A549 (cell line): ENCODE measurements at regions not wholly inside any gene's neighbourhood (a gene's known extent, or its start where the extent isn't known, plus 50 kb on each side); places are given as distances from the start of the nearest gene placed in this dataset.

Experiments
- ATAC-seq, 2 experiments: fragments of 200-7000 bp in 1 of 2; fragments of >200 bp in 1 of 2; cut with Nextera tagmentation in 1 of 2; cut with Tn5 transposase in 1 of 2; 3 replicates each; pipeline versions ENCODE4 v1.8.0 to v1.9.1; 2018 to 2020; ENCODE audit warnings: mild to moderate bottlenecking in 1 of 2, moderate library complexity in 1 of 2
- CTCF ChIA-PET: fragments of 300-600 bp; sonication (Branson Sonifier 250); formaldehyde crosslinking; extraction: SDS; loops from one replicate; lab custom pipeline; 2021; ENCODE audit warnings: antibody characterized with exemption, inconsistent platforms; lab: Yijun Ruan, JAX
- POLR2A ChIA-PET: fragments of 350-600 bp; formaldehyde crosslinking; extraction: SDS; loops from one replicate; lab custom pipeline; 2021; ENCODE audit warnings: antibody characterized with exemption, inconsistent platforms; lab: Yijun Ruan, JAX
- DNase-seq, 2 experiments: peaks; one replicate each; pipeline versions ENCODE4 v3.0.0 to v3.0.0-alpha.2; 2011 to 2016; ENCODE audit warnings: low read depth in 1 of 2, low spot score in 1 of 2
- FAIRE-seq: peaks from 2 replicates; lab custom pipeline; 2011; peaks lifted over from hg19 to GRCh38; lab: Jason Lieb, UNC
- H3K27ac ChIP-seq, 2 experiments: fragments of >200 bp; sonication (Bioruptor Twin); formaldehyde crosslinking; 3 replicates each; pipeline ENCODE4 v1.5.1; 2016 to 2017
- H3K4me1 ChIP-seq: fragments of >200 bp; sonication (Bioruptor Twin); formaldehyde crosslinking; 3 replicates; pipeline ENCODE4 v1.6.1; 2016
- H3K4me2 ChIP-seq: fragments of >200 bp; sonication (Bioruptor Twin); formaldehyde crosslinking; 3 replicates; pipeline ENCODE4 v1.6.1; 2016
- H3K4me3 ChIP-seq: fragments of >200 bp; sonication (Bioruptor Twin); formaldehyde crosslinking; 3 replicates; pipeline ENCODE4 v1.5.1; 2016
- H3K9me3 ChIP-seq: fragments of >200 bp; sonication (Bioruptor Twin); formaldehyde crosslinking; 3 replicates; pipeline ENCODE4 v1.6.1; 2016
- BHLHE40 ChIP-seq: IDR thresholded peaks from 2 replicates; pipeline ENCODE4 v1.6.1; 2012; ENCODE audit warnings: low read depth, low read length, inconsistent platforms
- CBX8 ChIP-seq: fragments of 200-600 bp; sonication (generic); IDR thresholded peaks from 2 replicates; pipeline ENCODE4 v1.6.1; 2016
- CEBPB ChIP-seq, 2 experiments: fragments of >200 bp in 1 of 2; sonication (Bioruptor Twin) in 1 of 2; formaldehyde crosslinking in 1 of 2; IDR thresholded peaks; 2 replicates each; pipeline ENCODE4 v1.6.1; 2012 to 2016
- CHD2 ChIP-seq: fragments of 150-350 bp; IDR thresholded peaks from 2 replicates; pipeline ENCODE4 v1.6.1; 2014; ENCODE audit warnings: low read length; ENCODE audit not compliant: partially characterized antibody
- CHD4 ChIP-seq: fragments of 200-600 bp; sonication (generic); IDR thresholded peaks from 2 replicates; pipeline ENCODE4 v1.6.1; 2016; ENCODE audit warnings: antibody characterized with exemption, mild to moderate bottlenecking, borderline replicate concordance
- EHMT2 ChIP-seq: fragments of 200-600 bp; sonication (generic); IDR thresholded peaks from 2 replicates; pipeline ENCODE4 v1.6.1; 2016; ENCODE audit warnings: antibody characterized with exemption, low read depth, mild to moderate bottlenecking, moderate library complexity
- GATA3 ChIP-seq: IDR thresholded peaks from 2 replicates; pipeline ENCODE4 v1.6.1; 2012; ENCODE audit warnings: borderline replicate concordance
- HEYL ChIP-seq: fragments of 250-450 bp; sonication (Bioruptor Pico); IDR thresholded peaks from 2 replicates; pipeline ENCODE4 v1.8.0; 2021; ENCODE audit warnings: mild to moderate bottlenecking, moderate library complexity
- HOXA7 ChIP-seq: fragments of 250-450 bp; sonication (Bioruptor Pico); IDR thresholded peaks from 2 replicates; pipeline ENCODE4 v1.5.0; 2020; ENCODE audit warnings: mild to moderate bottlenecking, moderate library complexity
- HOXB5 ChIP-seq: fragments of 250-450 bp; sonication (Bioruptor Pico); IDR thresholded peaks from 2 replicates; pipeline ENCODE4 v1.5.0; 2020; ENCODE audit warnings: mild to moderate bottlenecking, moderate library complexity
- JUNB ChIP-seq: fragments of >200 bp; sonication (Bioruptor Twin); formaldehyde crosslinking; IDR thresholded peaks from 2 replicates; pipeline ENCODE4 v1.6.1; 2016
- MAZ ChIP-seq: fragments of 150-350 bp; IDR thresholded peaks from 2 replicates; pipeline ENCODE4 v1.6.1; 2014; ENCODE audit warnings: antibody characterized with exemption, low read depth, low read length, borderline replicate concordance
- MYC ChIP-seq: IDR thresholded peaks from 2 replicates; pipeline ENCODE4 v1.6.1; 2012; ENCODE audit warnings: mild to moderate bottlenecking, inconsistent platforms, low read length, improper control_type of control experiment, borderline replicate concordance
- NFE2L2 ChIP-seq: fragments of 150-350 bp; conservative IDR thresholded peaks from 2 replicates; pipeline ENCODE4 v1.6.1; 2014; ENCODE audit warnings: low read length
- NR3C1 ChIP-seq: fragments of >200 bp; sonication (Bioruptor Twin); formaldehyde crosslinking; IDR thresholded peaks from 3 replicates; pipeline ENCODE4 v1.6.1; 2017
- PHF8 ChIP-seq: fragments of 200-600 bp; sonication (generic); IDR thresholded peaks from 2 replicates; pipeline ENCODE4 v1.6.1; 2016; ENCODE audit warnings: low read depth, mild to moderate bottlenecking, antibody characterized with exemption, moderate library complexity, borderline replicate concordance
- RARB ChIP-seq: fragments of 250-450 bp; sonication (Bioruptor Pico); IDR thresholded peaks from 2 replicates; pipeline ENCODE4 v1.8.0; 2021; ENCODE audit warnings: mild to moderate bottlenecking, moderate library complexity
- RFX5 ChIP-seq: fragments of 450-650 bp; IDR thresholded peaks from 2 replicates; pipeline ENCODE4 v1.7.1; 2014; ENCODE audit warnings: antibody characterized with exemption, mild to moderate bottlenecking, moderate library complexity
- SMC3 ChIP-seq: fragments of >200 bp; sonication (Bioruptor Twin); formaldehyde crosslinking; IDR thresholded peaks from 3 replicates; pipeline ENCODE4 v1.6.1; 2018; ENCODE audit warnings: inconsistent platforms
- SREBF2 ChIP-seq: fragments of 450-650 bp; IDR thresholded peaks from 2 replicates; pipeline ENCODE4 v1.6.1; 2014; ENCODE audit warnings: mild to moderate bottlenecking, moderate library complexity
- TP53 ChIP-seq: fragments of 250-450 bp; sonication (Bioruptor Pico); IDR thresholded peaks from 2 replicates; pipeline ENCODE4 v1.5.0; 2021; ENCODE audit warnings: mild to moderate bottlenecking, moderate library complexity
- ZC3H11A ChIP-seq: fragments of 450-650 bp; IDR thresholded peaks from 2 replicates; pipeline ENCODE4 v1.6.1; 2014; ENCODE audit warnings: antibody characterized with exemption, mild to moderate bottlenecking
- ZFP36 ChIP-seq: fragments of 450-650 bp; IDR thresholded peaks from 2 replicates; pipeline ENCODE4 v1.6.1; 2014; ENCODE audit warnings: borderline replicate concordance; ENCODE audit not compliant: partially characterized antibody
- ZSCAN20 ChIP-seq: fragments of 250-450 bp; sonication (Bioruptor Pico); IDR thresholded peaks from 2 replicates; pipeline ENCODE4 v1.8.0; 2022; ENCODE audit warnings: mild to moderate bottlenecking, moderate library complexity
- WGBS: methylation state at CpG from one replicate; pipeline ENCODE4 v1.1.6; 2017; ENCODE audit errors: missing lambda C conversion rate; 5-methylcytosine and 5-hydroxymethylcytosine counted together
- TF ChIP-seq, protein P1 (sequence below): fragments of 250-450 bp; sonication (Bioruptor Pico); IDR thresholded peaks from 2 replicates; pipeline ENCODE4 v1.5.0; 2021; ENCODE audit warnings: mild to moderate bottlenecking, moderate library complexity, borderline replicate concordance
- TF ChIP-seq, protein P2 (sequence below): fragments of 150-350 bp; IDR thresholded peaks from 2 replicates; pipeline ENCODE4 v1.6.1; 2014; ENCODE audit warnings: low read depth, mild to moderate bottlenecking, low read length
- TF ChIP-seq, protein P3 (sequence below): fragments of 200-600 bp; sonication (generic); IDR thresholded peaks from 2 replicates; pipeline ENCODE4 v1.6.1; 2016; ENCODE audit warnings: antibody characterized with exemption, mild to moderate bottlenecking, moderate library complexity

DNA sequence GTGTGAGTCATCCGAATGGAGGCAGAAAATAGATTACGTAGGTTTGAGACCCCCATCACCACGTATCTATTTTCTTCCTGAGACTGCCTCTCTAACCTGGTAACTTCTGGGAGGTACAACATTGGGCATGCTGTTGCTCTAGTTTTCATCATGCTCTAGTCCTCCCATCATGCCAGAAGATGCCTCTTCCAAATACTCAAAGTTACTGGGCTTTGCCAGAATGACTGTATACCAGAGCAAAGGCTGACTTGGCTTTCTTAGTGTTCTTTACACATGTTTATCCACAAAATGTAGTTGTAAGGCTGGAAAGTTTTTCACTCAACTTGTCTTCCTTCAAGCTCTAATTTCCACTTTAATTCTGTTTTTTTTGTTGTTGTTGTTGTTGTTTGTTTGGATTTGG, 370.5 kb downstream of the MDFIC start:
- FAIRE-seq: no peak
- no peak for ATAC-seq

DNA sequence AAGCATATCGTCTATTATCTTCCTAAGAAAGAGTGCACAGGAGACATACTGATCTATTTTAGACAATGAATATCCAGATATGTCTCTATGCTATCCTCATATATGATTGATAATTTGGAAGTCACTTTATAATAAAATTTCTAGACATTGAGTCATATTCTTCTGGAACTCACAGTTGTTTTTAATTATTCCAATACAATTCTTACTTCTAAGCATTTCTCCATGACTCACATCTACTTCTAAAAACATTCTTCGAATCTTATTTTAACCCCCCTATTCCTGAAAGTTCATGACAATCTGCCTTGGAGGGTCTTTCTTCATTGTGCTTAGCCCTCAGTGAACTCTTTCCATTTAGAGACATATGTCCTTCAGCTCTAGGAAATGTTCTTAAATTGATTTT, 368.1 kb downstream of the MDFIC start:
- WGBS: 39% methylated on average over 2 of the region's 2 CpGs
- Histone ChIP-seq H3K4me1 (no peaks in the 10 kb centered on the region), H3K4me2 (no peak overlapping the region), H3K9me3 (no peaks in the 10 kb centered on the region), H3K4me3 (no peak overlapping the region), H3K27ac (no peak overlapping the region)
- no peak for DNase-seq
- ATAC-seq: no peak
- TF ChIP-seq ZSCAN20 (no peak), CEBPB (IDR thresholded peaks at IDR 0.05) (no peak), BHLHE40 (no peak), PHF8 (no peak), TP53 (no peak), HOXB5 (CRISPR knock-in tag) (no peak), JUNB (no peak), CHD4 (no peak), ZC3H11A (no peak), CHD2 (no peak)
- TF ChIP-seq, protein P1, sequence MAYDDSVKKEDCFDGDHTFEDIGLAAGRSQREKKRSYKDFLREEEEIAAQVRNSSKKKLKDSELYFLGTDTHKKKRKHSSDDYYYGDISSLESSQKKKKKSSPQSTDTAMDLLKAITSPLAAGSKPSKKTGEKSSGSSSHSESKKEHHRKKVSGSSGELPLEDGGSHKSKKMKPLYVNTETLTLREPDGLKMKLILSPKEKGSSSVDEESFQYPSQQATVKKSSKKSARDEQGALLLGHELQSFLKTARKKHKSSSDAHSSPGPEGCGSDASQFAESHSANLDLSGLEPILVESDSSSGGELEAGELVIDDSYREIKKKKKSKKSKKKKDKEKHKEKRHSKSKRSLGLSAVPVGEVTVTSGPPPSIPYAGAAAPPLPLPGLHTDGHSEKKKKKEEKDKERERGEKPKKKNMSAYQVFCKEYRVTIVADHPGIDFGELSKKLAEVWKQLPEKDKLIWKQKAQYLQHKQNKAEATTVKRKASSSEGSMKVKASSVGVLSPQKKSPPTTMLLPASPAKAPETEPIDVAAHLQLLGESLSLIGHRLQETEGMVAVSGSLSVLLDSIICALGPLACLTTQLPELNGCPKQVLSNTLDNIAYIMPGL (CRISPR knock-in tag): no peak
- no peak for FAIRE-seq
- ChIA-PET POLR2A (no interaction called here), CTCF (no interaction called here)

More for the DNA sequence above, 370.5 kb downstream of the MDFIC start:
- no peak overlapping the region for H3K4me3 ChIP-seq
- no peak overlapping the region for H3K27ac ChIP-seq
- CTCF ChIA-PET: no interaction called here
- POLR2A ChIA-PET: no interaction called here
- H3K9me3 ChIP-seq: no peaks in the 10 kb centered on the region
- H3K4me1 ChIP-seq: peaks cover 2% of the 10 kb centered on the region; the same call in 2 of the 3 replicates
- DNase-seq: no peak
- H3K4me2 ChIP-seq: no peak overlapping the region
- WGBS: 74% methylated on average over 3 of the region's 3 CpGs
- TF ChIP-seq GATA3: no peak
- no peak for TF ChIP-seq SMC3
- no peak for TF ChIP-seq NFE2L2
- no peak for TF ChIP-seq SREBF2
- TF ChIP-seq, protein P2, sequence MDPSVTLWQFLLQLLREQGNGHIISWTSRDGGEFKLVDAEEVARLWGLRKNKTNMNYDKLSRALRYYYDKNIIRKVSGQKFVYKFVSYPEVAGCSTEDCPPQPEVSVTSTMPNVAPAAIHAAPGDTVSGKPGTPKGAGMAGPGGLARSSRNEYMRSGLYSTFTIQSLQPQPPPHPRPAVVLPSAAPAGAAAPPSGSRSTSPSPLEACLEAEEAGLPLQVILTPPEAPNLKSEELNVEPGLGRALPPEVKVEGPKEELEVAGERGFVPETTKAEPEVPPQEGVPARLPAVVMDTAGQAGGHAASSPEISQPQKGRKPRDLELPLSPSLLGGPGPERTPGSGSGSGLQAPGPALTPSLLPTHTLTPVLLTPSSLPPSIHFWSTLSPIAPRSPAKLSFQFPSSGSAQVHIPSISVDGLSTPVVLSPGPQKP: no peak
- no peak for TF ChIP-seq HOXA7 (CRISPR knock-in tag)
- TF ChIP-seq RFX5: no peak
- TF ChIP-seq EHMT2: no peak
- TF ChIP-seq CBX8: no peak
- TF ChIP-seq, protein P3, sequence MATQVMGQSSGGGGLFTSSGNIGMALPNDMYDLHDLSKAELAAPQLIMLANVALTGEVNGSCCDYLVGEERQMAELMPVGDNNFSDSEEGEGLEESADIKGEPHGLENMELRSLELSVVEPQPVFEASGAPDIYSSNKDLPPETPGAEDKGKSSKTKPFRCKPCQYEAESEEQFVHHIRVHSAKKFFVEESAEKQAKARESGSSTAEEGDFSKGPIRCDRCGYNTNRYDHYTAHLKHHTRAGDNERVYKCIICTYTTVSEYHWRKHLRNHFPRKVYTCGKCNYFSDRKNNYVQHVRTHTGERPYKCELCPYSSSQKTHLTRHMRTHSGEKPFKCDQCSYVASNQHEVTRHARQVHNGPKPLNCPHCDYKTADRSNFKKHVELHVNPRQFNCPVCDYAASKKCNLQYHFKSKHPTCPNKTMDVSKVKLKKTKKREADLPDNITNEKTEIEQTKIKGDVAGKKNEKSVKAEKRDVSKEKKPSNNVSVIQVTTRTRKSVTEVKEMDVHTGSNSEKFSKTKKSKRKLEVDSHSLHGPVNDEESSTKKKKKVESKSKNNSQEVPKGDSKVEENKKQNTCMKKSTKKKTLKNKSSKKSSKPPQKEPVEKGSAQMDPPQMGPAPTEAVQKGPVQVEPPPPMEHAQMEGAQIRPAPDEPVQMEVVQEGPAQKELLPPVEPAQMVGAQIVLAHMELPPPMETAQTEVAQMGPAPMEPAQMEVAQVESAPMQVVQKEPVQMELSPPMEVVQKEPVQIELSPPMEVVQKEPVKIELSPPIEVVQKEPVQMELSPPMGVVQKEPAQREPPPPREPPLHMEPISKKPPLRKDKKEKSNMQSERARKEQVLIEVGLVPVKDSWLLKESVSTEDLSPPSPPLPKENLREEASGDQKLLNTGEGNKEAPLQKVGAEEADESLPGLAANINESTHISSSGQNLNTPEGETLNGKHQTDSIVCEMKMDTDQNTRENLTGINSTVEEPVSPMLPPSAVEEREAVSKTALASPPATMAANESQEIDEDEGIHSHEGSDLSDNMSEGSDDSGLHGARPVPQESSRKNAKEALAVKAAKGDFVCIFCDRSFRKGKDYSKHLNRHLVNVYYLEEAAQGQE: no peak
- no peak for TF ChIP-seq RARB (CRISPR knock-in tag)
- TF ChIP-seq NR3C1: no peak
- no peak for TF ChIP-seq ZFP36
- TF ChIP-seq HEYL (CRISPR knock-in tag): no peak
- TF ChIP-seq MYC: no peak
- no peak for TF ChIP-seq MAZ
